ENCODE measurements at regions not wholly inside any gene's neighbourhood (a gene's known extent, or its start where the extent isn't known, plus 50 kb on each side); places are given as distances from the start of the nearest gene placed in this dataset.

DNA sequence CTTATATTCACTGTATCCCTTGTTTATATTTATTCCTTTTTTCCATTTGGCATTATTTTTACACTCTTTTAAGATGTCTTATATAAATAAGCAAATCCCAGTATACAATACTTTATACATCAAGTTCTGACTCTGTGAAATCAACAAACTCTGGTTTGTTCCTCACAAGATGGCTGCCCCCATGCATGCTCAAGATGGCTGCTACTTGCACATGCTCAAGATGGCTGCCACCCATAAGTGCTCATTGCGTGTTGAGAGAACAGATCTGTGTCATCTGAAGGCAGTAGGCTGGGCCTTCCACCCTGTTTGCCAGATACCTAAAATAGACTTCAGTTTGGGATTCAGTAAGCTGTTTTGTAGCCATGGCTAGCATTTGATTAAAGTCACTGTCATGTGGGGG, 666.2 kb downstream of the TYW1 start:
- no peak overlapping the region for H2AK9ac ChIP-seq (replicated peaks; ENCODE audit: low read depth, low read length, poor library complexity)
- no peak overlapping the region for H3K18ac ChIP-seq (ENCODE audit: low read depth, low read length)
- H3K27me3 ChIP-seq (ENCODE audit: control insufficient read depth, insufficient read depth, low read length): no peaks in the 10 kb centered on the region
- no peak overlapping the region for H3K4me3 ChIP-seq (ENCODE audit: insufficient read depth, low read depth, low read length)
- no peak overlapping the region for H4K8ac ChIP-seq (ENCODE audit: low read depth in 2 of 2, low read length in 2 of 2)
- no peak overlapping the region for H2AFZ ChIP-seq (replicated peaks; ENCODE audit: low read length, poor library complexity)
- no peaks in the 10 kb centered on the region for H3K4me1 ChIP-seq (ENCODE audit: control insufficient read depth, insufficient read depth, low read length)
- CTCF ChIA-PET: no interaction called here
- H3K79me1 ChIP-seq (ENCODE audit: low read depth in 1 of 2, low read length in 2 of 2): no peaks in the 10 kb centered on the region
- H2BK15ac ChIP-seq (ENCODE audit: low read depth, low read length): no peak overlapping the region
- DNase-seq (no peak), ATAC-seq (ENCODE audit: low read depth) (no peak)
- WGBS, 2 experiments (ENCODE audit: extremely low coverage in 2 of 2, insufficient read length in 1 of 2): no CpG with 5 or more reads among the region's 1 CpG
- H3K56ac ChIP-seq (ENCODE audit: extremely low read depth, insufficient read depth, low read length): no peak overlapping the region
- H3K36me3 ChIP-seq (ENCODE audit: control insufficient read depth, insufficient read depth, low read length): no peaks in the 10 kb centered on the region
- H2BK5ac ChIP-seq (ENCODE audit: low read depth, low read length, poor library complexity, severe bottlenecking): no peak overlapping the region
- H3K9ac ChIP-seq (ENCODE audit: low read depth, low read length): no peak overlapping the region
- H2AK5ac ChIP-seq (ENCODE audit: low read depth, low read length): no peak overlapping the region
- dilution Hi-C loops (cut with HindIII; ENCODE audit: low sequenced_read_pairs, unreplicated experiment) (no loop called here), in situ Hi-C loops (cut with MboI; ENCODE audit: low sequenced_read_pairs) (no loop called here), intact Hi-C loops (cut with micrococcal nuclease) (no loop called here)
- peaks cover 16% of the 10 kb centered on the region for H3K9me3 ChIP-seq (ENCODE audit: control insufficient read depth, insufficient read depth, low read length)
- H3K27ac ChIP-seq (ENCODE audit: insufficient read depth, low read length): no peak overlapping the region
- no peak overlapping the region for H3K23ac ChIP-seq (ENCODE audit: low read depth, low read length)
- no peak overlapping the region for H3K4ac ChIP-seq (ENCODE audit: low read depth, low read length)
- no peak overlapping the region for H2BK120ac ChIP-seq (ENCODE audit: low read depth, low read length)
- no peak overlapping the region for H4K91ac ChIP-seq (ENCODE audit: insufficient read depth, low read depth, low read length)
- no peak overlapping the region for H2BK20ac ChIP-seq (ENCODE audit: low read depth, low read length)
- no peak overlapping the region for H4K5ac ChIP-seq (ENCODE audit: low read depth, low read length)
- TF ChIP-seq MXI1 (IDR thresholded peaks at IDR 0.05; ENCODE audit: borderline replicate concordance, low read depth, low read length) (no peak), POLR2A (IDR thresholded peaks at IDR 0.05; ENCODE audit: low read depth, low read length) (no peak), NFE2L2 (IDR thresholded peaks at IDR 0.05; ENCODE audit: low read depth, low read length) (no peak), CHD1 (IDR thresholded peaks at IDR 0.05; ENCODE audit: low read depth, low read length) (no peak), MAZ (IDR thresholded peaks at IDR 0.05; ENCODE audit: borderline replicate concordance, low read depth, low read length) (no peak), USF2 (IDR thresholded peaks at IDR 0.05; ENCODE audit: low read depth, low read length) (no peak), CEBPB (IDR thresholded peaks at IDR 0.05; ENCODE audit: low read depth, low read length) (no peak)
- TF ChIP-seq, protein P1, sequence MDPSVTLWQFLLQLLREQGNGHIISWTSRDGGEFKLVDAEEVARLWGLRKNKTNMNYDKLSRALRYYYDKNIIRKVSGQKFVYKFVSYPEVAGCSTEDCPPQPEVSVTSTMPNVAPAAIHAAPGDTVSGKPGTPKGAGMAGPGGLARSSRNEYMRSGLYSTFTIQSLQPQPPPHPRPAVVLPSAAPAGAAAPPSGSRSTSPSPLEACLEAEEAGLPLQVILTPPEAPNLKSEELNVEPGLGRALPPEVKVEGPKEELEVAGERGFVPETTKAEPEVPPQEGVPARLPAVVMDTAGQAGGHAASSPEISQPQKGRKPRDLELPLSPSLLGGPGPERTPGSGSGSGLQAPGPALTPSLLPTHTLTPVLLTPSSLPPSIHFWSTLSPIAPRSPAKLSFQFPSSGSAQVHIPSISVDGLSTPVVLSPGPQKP (IDR thresholded peaks at IDR 0.05; ENCODE audit: borderline replicate concordance, low read depth, low read length): no peak
- TF ChIP-seq, protein P2, sequence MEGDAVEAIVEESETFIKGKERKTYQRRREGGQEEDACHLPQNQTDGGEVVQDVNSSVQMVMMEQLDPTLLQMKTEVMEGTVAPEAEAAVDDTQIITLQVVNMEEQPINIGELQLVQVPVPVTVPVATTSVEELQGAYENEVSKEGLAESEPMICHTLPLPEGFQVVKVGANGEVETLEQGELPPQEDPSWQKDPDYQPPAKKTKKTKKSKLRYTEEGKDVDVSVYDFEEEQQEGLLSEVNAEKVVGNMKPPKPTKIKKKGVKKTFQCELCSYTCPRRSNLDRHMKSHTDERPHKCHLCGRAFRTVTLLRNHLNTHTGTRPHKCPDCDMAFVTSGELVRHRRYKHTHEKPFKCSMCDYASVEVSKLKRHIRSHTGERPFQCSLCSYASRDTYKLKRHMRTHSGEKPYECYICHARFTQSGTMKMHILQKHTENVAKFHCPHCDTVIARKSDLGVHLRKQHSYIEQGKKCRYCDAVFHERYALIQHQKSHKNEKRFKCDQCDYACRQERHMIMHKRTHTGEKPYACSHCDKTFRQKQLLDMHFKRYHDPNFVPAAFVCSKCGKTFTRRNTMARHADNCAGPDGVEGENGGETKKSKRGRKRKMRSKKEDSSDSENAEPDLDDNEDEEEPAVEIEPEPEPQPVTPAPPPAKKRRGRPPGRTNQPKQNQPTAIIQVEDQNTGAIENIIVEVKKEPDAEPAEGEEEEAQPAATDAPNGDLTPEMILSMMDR (conservative IDR thresholded peaks at IDR 0.05; ENCODE audit: low read depth, low read length): no peak
- no peak overlapping the region for H3K4me2 ChIP-seq (ENCODE audit: low read depth, low read length)
- H3K14ac ChIP-seq (replicated peaks; ENCODE audit: low read depth, low read length): no peak overlapping the region
- no peaks in the 10 kb centered on the region for H4K20me1 ChIP-seq (ENCODE audit: insufficient read depth, low read length)
- POLR2A ChIA-PET (ENCODE audit: unreplicated experiment): no interaction called here
- H3K9me1 ChIP-seq (ENCODE audit: insufficient read depth, low read length): no peaks in the 10 kb centered on the region
- no TSS peak for BruUV-seq (replicated peaks)

Data from IMR-90 (cell line).